ENCODE measurements at regions not wholly inside any gene's neighbourhood (a gene's known extent, or its start where the extent isn't known, plus 50 kb on each side); places are given as distances from the start of the nearest gene placed in this dataset.

GRCh38 chr4:150009533-150009932 lies 68.7 kb upstream of the DCLK2 start:
- Histone ChIP-seq H3K4me1 (ENCODE audit: control insufficient read depth in 1 of 2, insufficient read depth in 2 of 2, low read length in 2 of 2) (no peaks in the 10 kb centered on the region), H2AFZ (ENCODE audit: insufficient read depth, low read depth, low read length, poor library complexity, severe bottlenecking) (no peak overlapping the region), H3K27me3 (ENCODE audit: control insufficient read depth in 2 of 2, insufficient read depth in 2 of 2, low read length in 2 of 2) (peaks cover 2 to 4% of the 10 kb centered on the region in 2 donors), H3K4me3 (replicated peaks in 1 of 3; ENCODE audit: low read depth in 2 of 3, low read length in 3 of 3) (no peak overlapping the region), H4K20me1 (ENCODE audit: insufficient read depth, low read length) (no peaks in the 10 kb centered on the region), H3K4me2 (replicated peaks; ENCODE audit: extremely low read depth, low read length, poor library complexity, severe bottlenecking) (no peak overlapping the region), H3K36me3 (replicated peaks in 1 of 2; ENCODE audit: control insufficient read depth in 1 of 2, insufficient read depth in 2 of 2, low read length in 2 of 2) (no peaks in the 10 kb centered on the region), H3K79me2 (ENCODE audit: insufficient read depth, low read length) (no peaks in the 10 kb centered on the region), H3K9ac (ENCODE audit: insufficient read depth, low read length, poor library complexity, severe bottlenecking) (no peak overlapping the region), H3K27ac (ENCODE audit: low read depth in 1 of 2, low read length in 2 of 2) (no peak overlapping the region), H3K9me3 (replicated peaks in 1 of 2; ENCODE audit: control insufficient read depth in 1 of 2, insufficient read depth in 1 of 2, low read length in 2 of 2) (no peaks in the 10 kb centered on the region)
- Mint-ChIP-seq H3K36me3 (no peaks in the 10 kb centered on the region), H3K27me3 (ENCODE audit: low read depth in 3 of 3) (peaks cover 0 to 3% (median 0%) of the 10 kb centered on the region in 3 donors), H3K27ac (no peak overlapping the region), H3K9me3 (peaks cover 0 to under 1% (median 0%) of the 10 kb centered on the region in 7 donors), H3K4me3 (no peak overlapping the region), H3K4me1 (no peaks in the 10 kb centered on the region)
- no peak for TF ChIP-seq CTCF (IDR thresholded peaks at IDR 0.05)
- DNase-seq = no peak
- intact Hi-C loops (cut with micrococcal nuclease) = loop anchor here (10.0 kb wide), 2 partner anchors 195 to 235 kb away; no protein-coding TSS in a partner anchor
- 100% methylated on average over 2 of the region's 2 CpGs for WGBS (ENCODE audit: insufficient coverage)

GRCh38 chr4:150010525-150011126 lies 67.6 kb upstream of the DCLK2 start:
- Histone ChIP-seq H2AFZ (ENCODE audit: insufficient read depth, low read depth, low read length, poor library complexity, severe bottlenecking) (no peak overlapping the region), H3K27me3 (ENCODE audit: control insufficient read depth in 2 of 2, insufficient read depth in 2 of 2, low read length in 2 of 2) (peaks cover 1 to 2% of the 10 kb centered on the region in 2 donors), H3K4me1 (ENCODE audit: control insufficient read depth in 1 of 2, insufficient read depth in 2 of 2, low read length in 2 of 2) (no peaks in the 10 kb centered on the region), H3K79me2 (ENCODE audit: insufficient read depth, low read length) (no peaks in the 10 kb centered on the region), H3K4me2 (replicated peaks; ENCODE audit: extremely low read depth, low read length, poor library complexity, severe bottlenecking) (no peak overlapping the region), H3K9me3 (replicated peaks in 1 of 2; ENCODE audit: control insufficient read depth in 1 of 2, insufficient read depth in 1 of 2, low read length in 2 of 2) (no peaks in the 10 kb centered on the region), H3K27ac (ENCODE audit: low read depth in 1 of 2, low read length in 2 of 2) (no peak overlapping the region), H3K9ac (ENCODE audit: insufficient read depth, low read length, poor library complexity, severe bottlenecking) (no peak overlapping the region), H4K20me1 (ENCODE audit: insufficient read depth, low read length) (no peaks in the 10 kb centered on the region), H3K36me3 (replicated peaks in 1 of 2; ENCODE audit: control insufficient read depth in 1 of 2, insufficient read depth in 2 of 2, low read length in 2 of 2) (no peaks in the 10 kb centered on the region), H3K4me3 (replicated peaks in 1 of 3; ENCODE audit: low read depth in 2 of 3, low read length in 3 of 3) (no peak overlapping the region)
- H3K9me3 Mint-ChIP-seq = peaks cover 0 to 2% (median 0%) of the 10 kb centered on the region in 7 donors
- H3K4me3 Mint-ChIP-seq = no peak overlapping the region
- peak; percentile 47 for TF ChIP-seq CTCF (IDR thresholded peaks at IDR 0.05)
- H3K4me1 Mint-ChIP-seq = no peaks in the 10 kb centered on the region
- no peaks in the 10 kb centered on the region for H3K36me3 Mint-ChIP-seq
- DNase-seq = no peak
- H3K27me3 Mint-ChIP-seq (ENCODE audit: low read depth in 3 of 3) = peaks cover 0 to 3% (median 0%) of the 10 kb centered on the region in 3 donors
- 59% methylated on average over 4 of the region's 6 CpGs for WGBS (ENCODE audit: insufficient coverage)
- intact Hi-C loops (cut with micrococcal nuclease) = no loop called here
- H3K27ac Mint-ChIP-seq = no peak overlapping the region

All from CD14-positive monocyte (primary cell).